ENCODE measurements at regions not wholly inside any gene's neighbourhood (a gene's known extent, or its start where the extent isn't known, plus 50 kb on each side); places are given as distances from the start of the nearest gene placed in this dataset.
A peak's percentile ranks its signal among the peaks of the same experiment; 100 is the strongest.

GRCh38 chr6:77403424-77403823, 59.9 kb downstream of the HTR1B start:
- no peak for DNase-seq

- DNase-seq: no peak
Observed at GRCh38 chr6:77401231-77401630, 62.1 kb downstream of the HTR1B start.

DNA sequence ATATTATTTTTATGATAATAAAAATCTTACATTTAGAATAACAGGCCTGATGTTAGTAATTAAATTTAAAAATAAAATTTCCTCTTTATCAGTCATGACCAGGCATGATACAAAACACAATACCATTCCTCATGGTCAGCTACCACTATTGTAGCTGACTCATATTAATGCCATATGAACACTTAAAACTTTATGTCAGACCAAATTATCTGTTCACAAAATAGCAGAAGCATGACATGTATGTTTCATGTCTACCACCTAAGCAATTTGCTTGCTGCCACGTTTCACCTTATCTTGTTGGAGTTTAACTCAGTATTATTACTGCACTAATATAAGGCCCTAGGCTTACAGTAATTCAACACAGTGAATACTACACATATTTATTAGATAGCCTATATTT, 65.7 kb downstream of the HTR1B start:
- DNase-seq: no peak

DNA sequence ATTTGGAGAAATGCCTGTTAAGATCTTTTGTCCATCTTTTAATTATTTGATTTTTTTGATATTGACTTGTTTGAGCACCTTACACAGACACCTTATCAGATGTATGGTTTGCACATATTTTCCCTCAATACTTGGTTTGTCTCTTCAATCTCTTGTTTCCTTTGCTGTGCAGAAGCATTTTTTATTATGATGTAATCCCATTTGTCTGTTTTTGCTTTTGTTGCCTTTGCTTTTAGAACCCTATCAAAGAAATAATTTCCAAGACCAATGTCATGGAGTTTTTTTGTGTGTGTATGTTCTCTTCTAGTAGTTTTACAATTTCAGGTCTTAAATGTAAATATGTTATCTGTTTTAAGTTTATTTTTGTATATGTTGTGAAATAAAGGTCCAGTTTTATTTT, 73.9 kb downstream of the HTR1B start:
- no peak for DNase-seq

DNA sequence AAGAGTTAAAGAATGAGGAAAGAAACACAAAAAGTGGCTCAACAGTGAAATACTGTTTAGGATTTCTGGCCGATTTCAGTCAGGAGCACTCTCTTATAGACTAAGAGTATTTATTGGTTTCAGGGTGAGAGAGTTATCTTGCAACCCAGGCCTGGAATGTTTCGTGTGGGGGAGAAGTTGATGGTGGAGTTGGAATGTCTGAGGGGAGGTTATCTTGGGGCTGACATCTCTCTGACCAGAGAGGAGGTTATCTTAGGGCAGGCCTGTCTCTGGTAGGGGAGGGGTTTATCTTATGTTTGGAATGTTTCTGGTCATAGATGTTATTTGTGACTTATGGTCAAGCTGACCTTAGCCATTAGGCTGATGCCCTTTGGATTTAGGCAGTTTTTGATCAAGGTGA, 80.3 kb downstream of the HTR1B start:
- DNase-seq: no peak

DNA sequence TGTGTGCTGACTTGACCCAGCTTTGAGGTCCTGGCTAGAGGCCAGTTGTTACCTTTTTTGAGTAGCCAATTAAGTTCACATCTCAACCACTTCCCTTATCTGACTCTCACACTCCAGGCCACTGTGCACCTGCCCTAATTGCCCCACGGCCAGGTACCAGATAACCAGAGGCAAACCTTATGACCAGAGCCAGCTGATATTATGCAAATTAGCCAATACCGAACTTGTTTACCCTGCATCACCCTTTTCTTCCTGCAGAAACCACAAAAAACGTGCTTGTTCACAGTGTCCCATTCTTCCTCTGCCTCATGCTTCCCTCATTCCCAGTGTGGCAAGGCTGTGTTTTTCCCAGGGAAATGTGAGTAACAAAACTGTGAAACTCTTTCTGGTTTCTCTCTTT, 89.3 kb downstream of the HTR1B start:
- no peak for DNase-seq

DNA sequence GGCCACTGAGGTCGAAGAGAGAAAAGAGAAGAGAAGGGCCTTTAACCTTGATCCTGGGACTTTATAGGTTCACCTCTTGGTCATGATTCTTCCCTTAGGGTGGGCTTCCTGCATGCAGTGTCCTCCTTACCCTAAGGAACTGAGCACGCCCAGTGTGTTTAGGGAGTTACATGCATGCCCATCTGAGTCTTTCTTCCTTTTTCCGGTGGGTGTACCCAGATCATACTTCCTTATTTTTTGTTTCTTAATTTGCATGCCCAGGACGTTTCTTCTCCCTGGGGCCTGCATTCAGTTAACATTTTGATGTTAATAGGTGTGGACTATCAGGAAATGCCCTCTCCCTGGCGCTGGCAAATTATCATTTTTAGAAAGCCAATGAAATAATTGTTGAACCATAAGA, 91.5 kb downstream of the HTR1B start:
- DNase-seq: no peak

- DNase-seq: peak in 1 of 2 experiments; percentile 13
Observed at GRCh38 chr6:77368660-77369313, 94.5 kb downstream of the HTR1B start.

DNA sequence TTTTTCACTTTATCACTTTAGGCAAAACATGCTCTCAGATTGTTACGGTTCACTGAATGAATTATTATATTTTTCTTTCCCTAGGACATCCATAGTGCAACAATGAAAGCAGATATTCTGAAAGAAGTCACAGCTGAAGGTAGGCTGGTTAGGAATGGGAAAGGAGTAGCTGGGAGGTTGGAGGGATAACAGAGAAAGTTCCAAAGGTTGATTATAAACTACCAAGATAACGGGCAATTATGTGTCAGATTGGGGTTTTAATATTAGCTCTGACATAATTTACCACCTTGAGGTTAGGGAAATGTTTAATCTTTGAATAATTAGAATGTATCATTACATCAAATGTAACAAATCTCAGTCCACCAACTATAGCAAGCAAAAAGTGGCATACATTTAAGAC, 96.5 kb downstream of the HTR1B start:
- no peak for DNase-seq

DNA sequence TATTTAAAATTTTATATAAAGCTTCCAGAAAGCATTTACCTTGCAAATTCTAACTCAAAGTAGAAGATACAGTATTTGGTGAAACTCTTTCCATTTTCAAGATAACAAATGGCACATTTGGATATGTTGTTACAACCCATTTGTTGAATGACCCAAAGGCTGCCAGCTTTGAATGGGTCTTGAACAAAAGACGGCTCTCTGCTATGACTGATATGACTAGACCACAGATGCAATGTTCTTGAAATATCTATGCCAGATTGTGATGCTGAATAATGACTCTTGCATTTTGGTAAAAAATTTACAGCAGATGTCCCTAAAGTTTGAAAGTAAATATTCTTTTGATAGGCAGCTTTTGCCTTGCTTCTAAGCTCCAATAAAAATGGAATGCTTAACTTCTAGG, 99.6 kb downstream of the HTR1B start:
- DNase-seq: no peak

DNA sequence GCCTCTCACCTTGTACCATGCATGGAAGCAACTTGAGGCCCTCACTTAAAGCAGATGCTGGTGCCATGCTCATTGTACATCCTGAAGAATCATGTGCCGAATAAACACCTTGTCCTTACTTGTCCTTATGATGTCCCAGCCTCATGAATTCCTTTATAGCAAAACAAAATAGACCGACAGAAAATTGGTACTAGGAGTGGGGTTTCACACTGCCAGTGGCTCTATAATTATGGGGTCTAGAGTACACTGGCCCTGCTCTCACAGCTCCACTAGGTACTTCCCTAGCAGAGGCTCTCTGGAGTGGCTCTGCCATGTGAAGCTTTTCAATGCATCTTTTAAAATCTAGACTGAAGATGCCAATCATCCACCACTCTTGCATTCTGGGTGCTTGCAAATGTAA, 101.2 kb downstream of the HTR1B start:
- no peak for DNase-seq

DNA sequence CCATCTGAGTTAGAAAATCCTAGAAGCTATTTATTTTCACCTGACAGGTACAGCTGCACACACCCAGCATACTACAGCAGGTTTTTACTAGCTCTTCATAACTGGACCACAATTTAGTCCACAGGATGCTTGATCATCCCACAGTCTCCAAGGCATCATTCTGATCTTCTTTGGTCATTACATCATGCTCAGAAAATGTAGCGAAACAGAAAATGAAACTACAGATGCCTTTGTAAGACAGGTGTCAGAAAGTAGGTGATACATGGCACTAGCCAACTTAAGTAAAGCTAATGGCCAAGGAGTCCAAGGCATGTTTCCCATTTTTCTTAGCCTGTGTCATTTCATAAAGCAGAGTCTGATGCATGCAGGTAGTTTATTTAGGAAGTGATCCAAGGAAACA, 102.3 kb downstream of the HTR1B start:
- no peak for DNase-seq

GRCh38 chr6:77356821-77357220, 106.5 kb downstream of the HTR1B start:
- DNase-seq: no peak

DNA sequence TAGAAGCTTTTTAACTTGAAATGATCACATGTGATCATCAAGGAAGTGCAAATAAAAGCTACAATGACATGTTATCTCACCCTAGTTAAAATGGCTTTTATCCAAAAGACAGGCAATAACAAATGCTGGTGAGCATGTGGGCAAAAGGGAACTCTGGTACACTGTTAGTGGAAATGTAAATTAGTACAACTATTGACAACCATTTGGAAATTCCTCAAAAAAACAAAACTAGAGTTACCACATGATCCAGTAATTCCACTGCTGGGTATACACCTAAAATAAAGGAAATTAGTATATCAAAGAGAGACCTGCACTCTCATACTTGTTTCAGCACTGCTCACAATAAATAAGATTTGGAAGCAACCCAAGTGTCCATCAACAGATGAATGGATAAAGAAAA, 108.7 kb downstream of the HTR1B start:
- DNase-seq: no peak

DNA sequence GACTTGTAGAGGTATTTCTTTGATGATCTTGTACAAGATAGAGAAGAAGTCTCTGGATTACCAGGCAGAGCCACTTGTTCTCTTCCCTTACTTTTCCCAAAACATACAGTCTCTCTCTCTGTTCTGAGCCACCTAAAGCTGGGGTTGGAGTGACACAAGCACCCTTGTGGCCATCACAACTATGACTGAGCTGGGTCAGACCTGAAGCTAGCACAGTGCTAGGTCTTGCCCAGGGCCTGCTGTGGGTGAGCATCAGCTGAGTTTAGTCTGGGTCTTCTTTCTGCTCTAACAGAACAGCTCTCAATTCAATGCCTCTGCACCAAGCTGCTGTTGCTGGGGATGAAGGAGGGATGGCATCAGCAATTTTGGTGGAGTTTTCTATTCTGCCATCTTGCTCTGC, 110.2 kb downstream of the HTR1B start:
- no peak for DNase-seq

DNA sequence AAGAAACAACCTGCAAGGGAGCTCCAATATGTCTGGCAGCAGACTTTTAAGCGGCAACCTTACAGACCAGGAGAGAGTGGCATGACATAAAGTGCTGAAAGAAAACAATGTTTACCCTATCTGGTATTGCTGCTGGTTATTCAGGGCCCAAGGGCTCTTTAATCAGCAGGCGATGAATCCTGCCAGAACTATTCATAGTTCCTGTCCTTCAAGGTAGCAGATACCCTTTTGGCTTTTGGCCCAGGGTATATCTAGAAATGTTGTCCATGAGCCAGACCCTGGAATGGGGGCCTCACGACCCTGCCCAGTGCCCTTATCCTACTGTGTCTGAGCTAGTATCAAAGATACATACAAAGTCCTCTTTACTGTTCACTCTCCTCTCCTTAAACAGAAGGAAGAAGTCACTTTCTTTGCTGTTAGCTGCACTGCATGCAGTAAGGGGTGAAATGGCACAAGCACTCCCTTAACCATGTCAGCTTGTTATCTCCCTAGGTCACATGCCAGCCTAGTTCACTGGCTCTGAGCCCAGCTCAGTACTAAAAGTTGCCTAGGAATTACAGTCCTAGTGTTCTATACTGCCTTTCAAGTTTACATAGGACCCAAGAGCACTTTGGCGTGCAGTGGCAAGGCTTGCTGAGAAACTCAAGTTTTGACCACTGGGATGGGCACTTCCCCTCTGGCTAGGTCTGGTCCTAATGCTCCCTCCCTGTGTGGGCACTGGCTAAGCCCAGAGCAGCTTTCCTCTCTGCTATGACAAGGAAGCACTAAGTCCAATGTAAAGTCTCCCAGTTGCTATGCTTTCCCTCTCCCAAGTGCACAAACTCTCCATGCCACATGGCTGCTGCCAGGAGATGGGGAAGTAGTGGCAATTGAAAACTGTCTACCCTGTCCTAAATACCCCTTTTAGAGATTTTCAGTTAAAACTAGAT, 122.0 kb downstream of the HTR1B start:
- no peak for DNase-seq

DNA sequence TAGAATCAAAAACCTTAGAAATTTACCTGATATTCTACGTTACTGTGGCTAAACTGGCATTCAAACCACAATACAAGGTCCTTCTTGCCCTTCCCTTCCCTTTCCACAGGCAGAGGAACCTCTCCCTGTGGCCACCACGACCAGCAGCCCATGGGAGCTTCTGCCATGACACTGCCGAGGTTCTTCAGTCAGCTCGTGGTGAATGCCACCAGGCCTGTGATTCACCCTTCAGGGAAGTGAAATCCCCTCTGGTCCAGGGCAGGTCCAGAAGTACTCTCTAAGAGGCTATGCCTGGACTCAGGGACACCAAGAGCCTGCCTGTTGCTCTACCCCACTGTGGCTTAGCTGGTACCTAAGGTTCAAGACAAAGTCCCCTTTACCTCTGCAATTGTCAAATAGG, 123.0 kb downstream of the HTR1B start:
- DNase-seq: no peak

DNA sequence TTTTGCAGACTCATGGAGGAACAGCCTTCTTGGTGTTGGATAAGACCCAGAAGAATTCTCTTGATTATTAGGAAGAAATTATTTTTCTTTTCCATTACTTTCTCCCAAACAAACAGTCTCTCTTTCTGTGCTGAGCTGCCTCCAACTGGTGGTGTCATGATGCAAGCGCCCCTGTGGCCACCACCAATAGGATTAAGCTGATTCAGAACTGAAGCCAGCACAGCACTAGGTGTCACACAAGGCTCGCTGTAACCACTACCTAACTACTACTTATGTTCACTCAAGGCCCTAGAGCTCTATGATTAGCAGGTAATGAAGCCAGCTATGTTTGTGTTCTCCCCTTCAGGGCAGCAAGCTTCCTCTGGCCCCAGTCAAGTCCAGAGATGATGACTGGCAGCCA, 123.4 kb downstream of the HTR1B start:
- DNase-seq: no peak

- DNase-seq: no peak
Observed at GRCh38 chr6:77337392-77337791, 125.9 kb downstream of the HTR1B start.

DNA sequence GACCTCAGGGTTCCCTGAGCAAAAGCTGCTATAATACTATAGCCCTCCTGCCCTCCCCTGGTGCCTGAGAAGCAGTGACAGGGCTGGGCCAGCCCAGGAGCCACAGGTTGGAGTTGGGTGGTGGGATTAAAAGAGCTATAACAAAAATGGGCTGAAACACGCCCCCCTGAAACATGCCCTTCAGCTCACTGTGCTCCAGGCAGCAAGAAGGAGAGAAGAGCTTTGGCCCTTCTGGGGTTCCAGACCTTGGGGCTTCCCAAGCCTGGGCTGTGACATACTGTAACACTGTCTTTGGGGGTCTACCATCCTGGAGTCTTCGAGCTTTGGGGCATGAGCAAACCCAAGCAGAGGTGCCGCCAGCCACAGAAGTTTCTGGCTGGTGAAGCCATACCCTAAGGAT, 129.2 kb downstream of the HTR1B start:
- no peak for DNase-seq

- DNase-seq: no peak
Observed at GRCh38 chr6:77332915-77333623, 130.2 kb downstream of the HTR1B start.

DNA sequence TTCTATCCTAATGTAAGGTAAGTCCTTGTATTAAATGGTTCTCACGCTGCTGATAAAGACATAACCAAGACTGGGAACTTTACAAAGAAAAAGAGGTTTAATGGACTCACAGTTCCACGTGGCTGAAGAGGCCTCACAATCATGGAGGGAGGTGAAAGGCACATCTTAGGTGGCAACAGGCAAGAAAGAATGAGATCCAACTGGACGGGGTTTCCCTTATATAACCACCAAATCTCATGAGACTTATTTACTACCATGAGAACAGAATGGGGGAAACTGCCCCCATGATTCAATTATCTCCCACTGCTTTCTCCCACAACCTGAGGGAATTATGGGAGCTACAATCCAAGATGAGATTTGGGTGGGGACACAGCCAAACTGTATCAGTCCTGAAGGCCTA, 136.6 kb downstream of the HTR1B start:
- no peak for DNase-seq

DNA sequence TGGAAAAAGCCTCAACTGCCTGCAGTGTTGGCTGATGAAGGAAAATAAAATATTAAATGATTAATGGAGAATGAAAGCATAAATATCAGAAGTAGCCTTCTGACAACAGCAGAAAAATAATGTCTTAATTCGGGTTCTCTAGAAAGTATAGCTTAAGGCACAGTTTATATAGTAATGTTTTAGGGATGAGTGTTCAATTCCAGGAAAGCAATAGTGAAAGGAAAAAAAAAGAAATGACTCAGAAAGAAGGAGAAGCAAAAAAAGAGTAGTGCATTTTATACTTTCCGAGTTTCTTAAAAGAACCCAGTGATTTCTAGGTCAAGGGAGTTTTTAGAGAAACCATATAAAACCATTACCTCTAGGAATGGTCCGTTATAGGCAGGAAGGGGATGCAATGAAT, 137.3 kb downstream of the HTR1B start:
- DNase-seq: no peak

- DNase-seq: peak in 1 of 2 experiments; percentile 3
Observed at GRCh38 chr6:77324866-77325265, 138.4 kb downstream of the HTR1B start.
